Activated naive CD8-positive, alpha-beta T cell treated with anti-CD3 and anti-CD28 coated beads, Interleukin-2, amount 10 ng/mL, durations not matched to agents 7 days and 5 days (primary cell): ENCODE measurements at regions not wholly inside any gene's neighbourhood (a gene's known extent, or its start where the extent isn't known, plus 50 kb on each side); places are given as distances from the start of the nearest gene placed in this dataset.
"Not testable (repeated sequence)": the region's sequence is repeated elsewhere in the genome, so short reads cannot be mapped to it uniquely, and the experiment has no call there.

ENCODE experiments used
- ATAC-seq: fragments of 150-1000 bp; cut with Tn5 transposase; one replicate; pipeline ENCODE4 v1.10.0; 2021; ENCODE audit warnings: low read depth, moderate library complexity
- POLR2A ChIA-PET: fragments of 350-600 bp; sonication (Branson Sonifier 250); formaldehyde crosslinking; loops from one replicate; lab custom pipeline; 2021; ENCODE audit warnings: antibody characterized with exemption; lab: Charles Lee
- DNase-seq: peaks from one replicate; pipeline ENCODE4 v3.0.0; 2021
- H3K27ac Mint-ChIP-seq: one replicate; pipeline ENCODE4 v1.8.0; 2022; ENCODE audit warnings: mild to moderate bottlenecking, mixed read lengths
- H3K27me3 Mint-ChIP-seq: one replicate; pipeline ENCODE4 v1.8.0; 2022; ENCODE audit warnings: mild to moderate bottlenecking, moderate library complexity, mixed read lengths
- H3K36me3 Mint-ChIP-seq: one replicate; pipeline ENCODE4 v1.8.0; 2021; ENCODE audit warnings: mild to moderate bottlenecking, mixed read lengths
- H3K4me1 Mint-ChIP-seq: one replicate; pipeline ENCODE4 v1.8.0; 2021; ENCODE audit warnings: mixed read lengths
- H3K4me3 Mint-ChIP-seq: one replicate; pipeline ENCODE4 v1.8.0; 2022; ENCODE audit warnings: mild to moderate bottlenecking, moderate library complexity, mixed read lengths
- H3K9me3 Mint-ChIP-seq: one replicate; pipeline ENCODE4 v1.8.0; 2021; ENCODE audit warnings: mixed read lengths

DNA sequence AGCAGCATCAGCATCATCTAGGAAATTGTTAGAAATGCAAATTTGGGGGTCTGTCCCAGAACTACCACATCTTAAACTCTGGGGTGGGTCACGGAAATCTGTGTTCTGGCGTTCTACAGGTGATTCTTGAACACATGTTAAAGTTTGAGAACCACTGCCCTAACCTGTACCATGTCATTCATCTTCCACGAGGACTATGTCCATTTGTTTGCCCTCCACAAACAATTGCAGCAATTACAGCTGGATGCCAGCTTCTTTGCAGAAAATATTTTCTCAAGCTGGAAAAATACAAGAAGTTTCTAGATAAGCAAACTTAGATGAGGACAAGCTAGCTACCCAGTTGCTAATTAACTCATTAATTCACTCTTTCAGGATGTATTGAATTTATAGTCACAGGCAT lies 54.1 kb downstream of the MAFB start:
- DNase-seq, result no peak
- H3K4me1 Mint-ChIP-seq, result no peaks in the 10 kb centered on the region
- no peaks in the 10 kb centered on the region for H3K36me3 Mint-ChIP-seq
- H3K4me3 Mint-ChIP-seq, result no peak overlapping the region
- no peaks in the 10 kb centered on the region for H3K27me3 Mint-ChIP-seq
- POLR2A ChIA-PET, result no interaction called here
- ATAC-seq, result no peak
- no peaks in the 10 kb centered on the region for H3K9me3 Mint-ChIP-seq
- H3K27ac Mint-ChIP-seq, result no peak overlapping the region

GRCh38 chr20:40633123-40633850 lies 55.7 kb downstream of the MAFB start:
- H3K4me1 Mint-ChIP-seq, result no peaks in the 10 kb centered on the region
- POLR2A ChIA-PET, result no interaction called here
- no peak overlapping the region for H3K4me3 Mint-ChIP-seq
- H3K9me3 Mint-ChIP-seq, result no peaks in the 10 kb centered on the region
- no peak for ATAC-seq
- H3K36me3 Mint-ChIP-seq, result no peaks in the 10 kb centered on the region
- H3K27ac Mint-ChIP-seq, result no peak overlapping the region
- DNase-seq, result no peak
- peaks cover 2% of the 10 kb centered on the region for H3K27me3 Mint-ChIP-seq

GRCh38 chr20:40632346-40632976 lies 56.6 kb downstream of the MAFB start:
- no peak overlapping the region for H3K4me3 Mint-ChIP-seq
- H3K9me3 Mint-ChIP-seq, result no peaks in the 10 kb centered on the region
- no peaks in the 10 kb centered on the region for H3K4me1 Mint-ChIP-seq
- DNase-seq (no peak), ATAC-seq (no peak)
- no peak overlapping the region for H3K27ac Mint-ChIP-seq
- POLR2A ChIA-PET, result no interaction called here
- H3K36me3 Mint-ChIP-seq, result no peaks in the 10 kb centered on the region
- peaks cover 4% of the 10 kb centered on the region for H3K27me3 Mint-ChIP-seq

GRCh38 chr20:40631119-40631631 lies 57.9 kb downstream of the MAFB start:
- Mint-ChIP-seq H3K4me1 (no peaks in the 10 kb centered on the region), H3K27me3 (peaks cover 4% of the 10 kb centered on the region), H3K4me3 (no peak overlapping the region), H3K27ac (no peak overlapping the region), H3K36me3 (no peaks in the 10 kb centered on the region), H3K9me3 (no peaks in the 10 kb centered on the region)
- ATAC-seq, result no peak
- POLR2A ChIA-PET, result no interaction called here
- DNase-seq, result no peak

GRCh38 chr20:40630713-40631112 lies 58.3 kb downstream of the MAFB start:
- ATAC-seq, result no peak
- no peak overlapping the region for H3K27ac Mint-ChIP-seq
- no peaks in the 10 kb centered on the region for H3K4me1 Mint-ChIP-seq
- no peak overlapping the region for H3K4me3 Mint-ChIP-seq
- no peak for DNase-seq
- H3K27me3 Mint-ChIP-seq, result peaks cover 4% of the 10 kb centered on the region
- no peaks in the 10 kb centered on the region for H3K36me3 Mint-ChIP-seq
- POLR2A ChIA-PET, result no interaction called here
- H3K9me3 Mint-ChIP-seq, result no peaks in the 10 kb centered on the region

DNA sequence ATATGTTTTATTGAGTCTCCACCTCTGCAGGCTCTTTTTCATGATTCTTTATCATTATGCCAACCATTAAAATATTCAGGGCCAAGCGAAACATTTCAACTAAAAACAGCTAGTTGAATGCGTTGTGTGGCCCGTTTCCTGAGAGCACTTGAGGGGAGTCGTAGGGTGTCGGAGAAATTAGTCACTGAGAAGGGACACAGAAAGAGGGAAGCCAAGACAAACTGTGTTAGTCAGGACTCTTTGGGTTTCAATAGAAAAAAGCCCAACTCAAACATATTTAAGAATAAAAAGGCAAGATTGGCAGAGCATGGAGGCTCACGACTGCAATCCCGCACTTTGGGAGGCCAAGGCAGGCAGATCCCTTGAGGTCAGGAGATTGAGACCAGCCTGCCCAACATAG lies 58.9 kb downstream of the MAFB start:
- ATAC-seq (no peak), DNase-seq (no peak)
- H3K27me3 Mint-ChIP-seq, result peaks cover 4% of the 10 kb centered on the region
- H3K9me3 Mint-ChIP-seq, result no peaks in the 10 kb centered on the region
- H3K27ac Mint-ChIP-seq, result no peak overlapping the region
- no peaks in the 10 kb centered on the region for H3K4me1 Mint-ChIP-seq
- no peaks in the 10 kb centered on the region for H3K36me3 Mint-ChIP-seq
- no peak overlapping the region for H3K4me3 Mint-ChIP-seq
- POLR2A ChIA-PET, result no interaction called here

- POLR2A ChIA-PET, result no interaction called here
- Mint-ChIP-seq H3K4me1 (no peaks in the 10 kb centered on the region), H3K27ac (no peak overlapping the region), H3K9me3 (no peaks in the 10 kb centered on the region), H3K4me3 (no peak overlapping the region), H3K36me3 (no peaks in the 10 kb centered on the region), H3K27me3 (peaks cover 4% of the 10 kb centered on the region)
- ATAC-seq (no peak), DNase-seq (no peak)
These were observed 60.2 kb downstream of the MAFB start for GRCh38 chr20:40628877-40629276.

DNA sequence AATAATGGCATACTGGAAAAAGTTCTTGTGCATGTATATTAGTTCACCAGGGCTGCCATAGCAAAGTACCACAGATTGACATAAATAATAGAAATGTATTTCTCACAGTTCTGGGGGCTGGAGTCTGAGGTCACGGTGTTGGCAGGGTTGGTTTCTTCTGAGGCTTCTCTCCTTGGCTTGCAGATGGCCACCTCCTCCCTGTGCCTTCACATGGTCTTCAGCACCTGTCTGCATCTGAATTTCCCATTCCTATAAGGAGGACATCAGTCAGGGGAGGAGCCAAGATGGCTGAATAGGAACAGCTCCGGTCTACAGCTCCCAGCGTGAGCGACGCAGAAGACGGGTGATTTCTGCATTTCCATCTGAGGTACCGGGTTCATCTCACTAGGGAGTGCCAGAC lies 70.0 kb downstream of the MAFB start:
- H3K27ac Mint-ChIP-seq, POLR2A ChIA-PET, H3K36me3 Mint-ChIP-seq, ATAC-seq, H3K9me3 Mint-ChIP-seq, H3K4me3 Mint-ChIP-seq, H3K4me1 Mint-ChIP-seq, H3K27me3 Mint-ChIP-seq, DNase-seq: not testable (repeated sequence)

- no peak overlapping the region for H3K27ac Mint-ChIP-seq
- no peak overlapping the region for H3K4me3 Mint-ChIP-seq
- H3K4me1 Mint-ChIP-seq, result no peaks in the 10 kb centered on the region
- no peak for DNase-seq
- peaks cover 2% of the 10 kb centered on the region for H3K27me3 Mint-ChIP-seq
- H3K9me3 Mint-ChIP-seq, result no peaks in the 10 kb centered on the region
- POLR2A ChIA-PET, result no interaction called here
- no peaks in the 10 kb centered on the region for H3K36me3 Mint-ChIP-seq
- no peak for ATAC-seq
These were observed 71.4 kb downstream of the MAFB start for GRCh38 chr20:40617594-40617993.

DNA sequence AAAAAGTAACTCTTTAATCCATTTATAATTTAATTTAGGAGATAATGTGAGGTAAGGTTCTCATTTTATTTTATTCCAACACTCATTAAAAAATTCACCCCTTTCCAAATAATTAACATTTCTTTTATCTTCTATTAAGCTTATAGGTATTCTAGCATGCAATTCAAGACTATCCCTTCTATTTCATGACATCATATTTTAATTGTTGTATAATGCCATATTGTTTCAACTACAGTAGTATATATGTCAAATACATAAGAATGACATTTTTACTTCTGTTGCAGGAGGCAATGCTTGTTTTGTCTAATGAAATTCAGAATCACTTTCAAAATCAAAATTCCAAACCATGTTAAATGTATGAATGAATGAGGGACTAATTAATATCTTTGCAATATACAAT lies 76.2 kb downstream of the MAFB start:
- H3K4me3 Mint-ChIP-seq, result no peak overlapping the region
- no peak overlapping the region for H3K27ac Mint-ChIP-seq
- no peaks in the 10 kb centered on the region for H3K27me3 Mint-ChIP-seq
- no peaks in the 10 kb centered on the region for H3K4me1 Mint-ChIP-seq
- no peaks in the 10 kb centered on the region for H3K36me3 Mint-ChIP-seq
- POLR2A ChIA-PET, result no interaction called here
- H3K9me3 Mint-ChIP-seq, result no peaks in the 10 kb centered on the region
- ATAC-seq (no peak), DNase-seq (no peak)

GRCh38 chr20:40612247-40612646 lies 76.8 kb downstream of the MAFB start:
- Mint-ChIP-seq H3K27ac (no peak overlapping the region), H3K36me3 (no peaks in the 10 kb centered on the region), H3K4me1 (no peaks in the 10 kb centered on the region), H3K4me3 (no peak overlapping the region), H3K9me3 (no peaks in the 10 kb centered on the region), H3K27me3 (no peaks in the 10 kb centered on the region)
- POLR2A ChIA-PET, result no interaction called here
- no peak for DNase-seq
- no peak for ATAC-seq

DNA sequence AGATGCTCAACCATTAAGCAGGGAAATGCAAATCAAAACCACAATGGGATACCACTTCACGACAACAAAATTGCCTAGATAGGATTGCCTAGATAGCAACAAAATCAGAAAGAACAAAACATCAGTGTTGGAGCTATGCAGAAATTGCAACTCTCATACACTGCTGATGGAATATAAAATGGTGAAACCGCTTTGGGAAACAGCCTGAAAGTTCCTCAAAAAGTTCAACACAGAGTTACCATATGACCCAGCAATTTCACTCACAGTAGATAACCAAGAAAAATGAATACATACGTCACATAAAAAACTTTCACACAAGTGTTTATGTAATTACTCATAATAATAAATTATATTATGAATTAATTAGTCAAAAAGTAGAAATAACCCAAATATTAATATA lies 78.3 kb downstream of the MAFB start:
- no peak overlapping the region for H3K4me3 Mint-ChIP-seq
- no peak overlapping the region for H3K27ac Mint-ChIP-seq
- ATAC-seq (no peak), DNase-seq (no peak)
- H3K36me3 Mint-ChIP-seq, result no peaks in the 10 kb centered on the region
- POLR2A ChIA-PET, result no interaction called here
- H3K27me3 Mint-ChIP-seq, result no peaks in the 10 kb centered on the region
- H3K4me1 Mint-ChIP-seq, result no peaks in the 10 kb centered on the region
- H3K9me3 Mint-ChIP-seq, result no peaks in the 10 kb centered on the region

GRCh38 chr20:40607927-40608326 lies 81.1 kb downstream of the MAFB start:
- POLR2A ChIA-PET, result no interaction called here
- no peak for ATAC-seq
- DNase-seq, result no peak
- Mint-ChIP-seq H3K9me3 (no peaks in the 10 kb centered on the region), H3K27me3 (peaks cover 2% of the 10 kb centered on the region), H3K4me1 (no peaks in the 10 kb centered on the region), H3K4me3 (no peak overlapping the region), H3K27ac (no peak overlapping the region), H3K36me3 (no peaks in the 10 kb centered on the region)

GRCh38 chr20:40606660-40607059 lies 82.4 kb downstream of the MAFB start:
- ATAC-seq, result no peak
- Mint-ChIP-seq H3K36me3 (no peaks in the 10 kb centered on the region), H3K9me3 (no peaks in the 10 kb centered on the region), H3K4me3 (no peak overlapping the region), H3K4me1 (no peaks in the 10 kb centered on the region), H3K27ac (no peak overlapping the region), H3K27me3 (peaks cover 2% of the 10 kb centered on the region)
- POLR2A ChIA-PET, result no interaction called here
- DNase-seq, result no peak
